ENCODE measurements at regions not wholly inside any gene's neighbourhood (a gene's known extent, or its start where the extent isn't known, plus 50 kb on each side); places are given as distances from the start of the nearest gene placed in this dataset.

DNA sequence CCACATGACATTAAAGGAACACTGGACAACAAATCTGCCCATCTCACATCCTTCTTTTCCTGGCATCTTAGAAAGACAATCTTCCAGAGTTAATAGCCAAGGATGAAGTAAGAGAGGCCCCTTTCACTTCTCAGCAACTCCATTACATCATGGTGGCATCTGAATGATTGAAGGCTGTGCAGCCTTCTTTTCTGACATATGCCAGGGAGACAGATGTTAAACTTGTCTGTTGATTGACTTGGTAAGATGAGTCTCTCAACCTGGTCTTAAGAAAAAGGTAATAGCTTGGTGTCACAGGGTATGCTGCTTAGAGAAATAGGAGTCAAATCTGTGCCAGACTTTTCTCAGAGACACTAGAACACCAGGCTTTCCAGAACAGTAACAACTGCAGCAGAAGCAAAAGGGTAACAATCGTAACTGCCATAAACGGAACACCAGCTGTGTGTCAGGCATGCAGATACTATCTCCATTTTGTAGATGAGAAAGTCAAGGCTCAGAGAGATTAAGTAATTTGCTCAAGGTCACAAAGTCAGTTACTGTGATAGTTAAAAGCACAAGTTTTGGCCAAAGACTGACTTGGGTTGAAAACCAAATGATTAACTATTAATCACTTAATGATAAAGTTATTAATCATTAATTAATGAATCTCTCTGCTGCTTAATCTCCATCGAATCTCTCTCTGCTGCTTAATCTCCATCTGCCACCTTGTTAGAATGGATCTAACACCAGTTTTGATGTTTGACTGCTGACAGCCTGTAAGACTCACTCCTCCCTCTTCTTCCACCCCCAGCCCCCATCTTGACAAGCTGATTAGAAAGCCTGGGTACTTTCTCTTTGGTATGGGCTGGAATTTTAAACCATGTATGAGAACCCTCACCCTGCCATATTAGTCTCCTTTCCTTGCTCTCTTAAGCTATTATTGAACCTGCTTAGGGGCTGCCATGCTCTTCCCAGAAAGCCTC is 353.5 kb downstream of the ENC1 start:
- FAIRE-seq (no peak), DNase-seq (ENCODE audit: low read depth, low spot score) (no peak)
- ChIA-PET CTCF (interaction anchor here (2.5 kb wide), 1 partner anchor 354 kb away, joined by 6 read pairs; the partner anchor contains the start of gene ENC1), POLR2A (no interaction called here)
- Histone ChIP-seq H3K79me2 (ENCODE audit: control insufficient read depth, insufficient read depth, low read length) (no peaks in the 10 kb centered on the region), H3K27ac (ENCODE audit: insufficient read depth, low read depth, low read length) (no peak overlapping the region), H3K4me3 (replicated peaks in 1 of 3; ENCODE audit: insufficient read depth in 1 of 3, low read depth in 1 of 3, low read length in 3 of 3) (no peak overlapping the region), H2AFZ (ENCODE audit: low read depth, low read length) (no peak overlapping the region), H3K9me1 (replicated peaks; ENCODE audit: control insufficient read depth, extremely low read depth, insufficient read depth, low read length) (no peaks in the 10 kb centered on the region), H3K4me1 (ENCODE audit: control insufficient read depth, extremely low read depth, insufficient read depth, low read length) (no peaks in the 10 kb centered on the region), H3K9me3 (replicated peaks; ENCODE audit: control insufficient read depth, insufficient read depth, low read length) (no peaks in the 10 kb centered on the region), H3K36me3 (ENCODE audit: control insufficient read depth in 2 of 2, extremely low read depth in 1 of 2, insufficient read depth in 2 of 2, low read length in 2 of 2) (no peaks in the 10 kb centered on the region), H3K4me2 (ENCODE audit: insufficient read depth, low read length) (no peak overlapping the region), H3K9ac (replicated peaks; ENCODE audit: extremely low read depth, insufficient read depth, low read length) (no peak overlapping the region), H3K27me3 (ENCODE audit: control insufficient read depth in 2 of 2, insufficient read depth in 2 of 2, low read length in 2 of 2) (peaks cover 30 to 35% of the 10 kb centered on the region in 2 experiments), H4K20me1 (replicated peaks; ENCODE audit: control insufficient read depth, extremely low read depth, insufficient read depth, low read length) (no peaks in the 10 kb centered on the region)
- BruUV-seq (replicated peaks): no TSS peak
- TF ChIP-seq, protein P1, sequence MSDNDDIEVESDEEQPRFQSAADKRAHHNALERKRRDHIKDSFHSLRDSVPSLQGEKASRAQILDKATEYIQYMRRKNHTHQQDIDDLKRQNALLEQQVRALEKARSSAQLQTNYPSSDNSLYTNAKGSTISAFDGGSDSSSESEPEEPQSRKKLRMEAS (IDR thresholded peaks at IDR 0.05; ENCODE audit: insufficient read depth, insufficient read length): no peak
- no peak for TF ChIP-seq MYC (IDR thresholded peaks at IDR 0.05; ENCODE audit: low read depth, low read length)
- TF ChIP-seq EZH2 (IDR thresholded peaks at IDR 0.05; ENCODE audit: borderline replicate concordance, low read depth, low read length, severe bottlenecking): no peak
- TF ChIP-seq GATA2 (IDR thresholded peaks at IDR 0.05; ENCODE audit: insufficient read depth, insufficient read length, low read depth, low read length): no peak
- no peak for TF ChIP-seq FOS (IDR thresholded peaks at IDR 0.05; ENCODE audit: borderline replicate concordance, insufficient read depth, low read length)
- TF ChIP-seq, protein P2, sequence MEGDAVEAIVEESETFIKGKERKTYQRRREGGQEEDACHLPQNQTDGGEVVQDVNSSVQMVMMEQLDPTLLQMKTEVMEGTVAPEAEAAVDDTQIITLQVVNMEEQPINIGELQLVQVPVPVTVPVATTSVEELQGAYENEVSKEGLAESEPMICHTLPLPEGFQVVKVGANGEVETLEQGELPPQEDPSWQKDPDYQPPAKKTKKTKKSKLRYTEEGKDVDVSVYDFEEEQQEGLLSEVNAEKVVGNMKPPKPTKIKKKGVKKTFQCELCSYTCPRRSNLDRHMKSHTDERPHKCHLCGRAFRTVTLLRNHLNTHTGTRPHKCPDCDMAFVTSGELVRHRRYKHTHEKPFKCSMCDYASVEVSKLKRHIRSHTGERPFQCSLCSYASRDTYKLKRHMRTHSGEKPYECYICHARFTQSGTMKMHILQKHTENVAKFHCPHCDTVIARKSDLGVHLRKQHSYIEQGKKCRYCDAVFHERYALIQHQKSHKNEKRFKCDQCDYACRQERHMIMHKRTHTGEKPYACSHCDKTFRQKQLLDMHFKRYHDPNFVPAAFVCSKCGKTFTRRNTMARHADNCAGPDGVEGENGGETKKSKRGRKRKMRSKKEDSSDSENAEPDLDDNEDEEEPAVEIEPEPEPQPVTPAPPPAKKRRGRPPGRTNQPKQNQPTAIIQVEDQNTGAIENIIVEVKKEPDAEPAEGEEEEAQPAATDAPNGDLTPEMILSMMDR (IDR thresholded peaks at IDR 0.05; ENCODE audit: extremely low read depth in 1 of 2, insufficient read depth in 1 of 2, low read depth in 1 of 2, low read length in 2 of 2): no peak
- TF ChIP-seq POLR2A (IDR thresholded peaks at IDR 0.05; ENCODE audit: low read depth, low read length): no peak
- TF ChIP-seq JUN (IDR thresholded peaks at IDR 0.05; ENCODE audit: borderline replicate concordance, insufficient read depth, insufficient read length, low read depth): no peak
- TF ChIP-seq POLR2AphosphoS5 (IDR thresholded peaks at IDR 0.05; ENCODE audit: insufficient read depth, low read depth, low read length): no peak
- intact Hi-C loops (cut with micrococcal nuclease) (no loop called here), dilution Hi-C loops (cut with MboI; ENCODE audit: extremely low pct_ligation_motif_present, low sequenced_read_pairs) (no loop called here)

Measured in endothelial cell of umbilical vein (primary cell).